WTC11 (cell line): ENCODE measurements at regions not wholly inside any gene's neighbourhood (a gene's known extent, or its start where the extent isn't known, plus 50 kb on each side); places are given as distances from the start of the nearest gene placed in this dataset.

Experiments used
- ARID4B ChIP-seq: sonication (generic); formaldehyde crosslinking; IDR thresholded peaks from 2 replicates; pipeline ENCODE4 v1.8.0; 2023; ENCODE audit warnings: missing genetic modification reagents, mild to moderate bottlenecking, borderline replicate concordance
- ATF2 ChIP-seq: sonication (generic); formaldehyde crosslinking; IDR thresholded peaks from 2 replicates; pipeline ENCODE4 v1.8.1; 2022; ENCODE audit warnings: low read depth, missing genetic modification reagents, borderline replicate concordance
- CREM ChIP-seq: sonication (generic); formaldehyde crosslinking; IDR thresholded peaks from 2 replicates; pipeline ENCODE4 v1.8.1; 2022; ENCODE audit warnings: mild to moderate bottlenecking, missing genetic modification reagents, moderate library complexity
- CTCF ChIP-seq: fragments of 200-600 bp; IDR thresholded peaks from 2 replicates; pipeline ENCODE4 v1.8.0; 2022; ENCODE audit warnings: antibody characterized with exemption
- E2F1 ChIP-seq: sonication (generic); formaldehyde crosslinking; IDR thresholded peaks from 2 replicates; pipeline ENCODE4 v1.8.0; 2022; ENCODE audit warnings: mild to moderate bottlenecking, missing genetic modification reagents
- HMGXB4 ChIP-seq: sonication (generic); formaldehyde crosslinking; IDR thresholded peaks from 2 replicates; pipeline ENCODE4 v1.8.1; 2023; ENCODE audit warnings: mild to moderate bottlenecking, moderate library complexity, missing genetic modification reagents
- JUN ChIP-seq: sonication (generic); formaldehyde crosslinking; IDR thresholded peaks from 2 replicates; pipeline ENCODE4 v1.8.0; 2023; ENCODE audit warnings: mild to moderate bottlenecking, missing genetic modification reagents
- PRDM15 ChIP-seq: sonication (generic); formaldehyde crosslinking; IDR thresholded peaks from 2 replicates; pipeline ENCODE4 v1.8.0; 2022; ENCODE audit warnings: missing genetic modification reagents
- RELA ChIP-seq: sonication (generic); formaldehyde crosslinking; IDR thresholded peaks from 2 replicates; pipeline ENCODE4 v1.8.1; 2022; ENCODE audit warnings: missing genetic modification reagents, mild to moderate bottlenecking, borderline replicate concordance
- SP1 ChIP-seq: sonication (generic); formaldehyde crosslinking; conservative IDR thresholded peaks from 2 replicates; pipeline ENCODE4 v1.8.1; 2022; ENCODE audit warnings: missing genetic modification reagents

- TF ChIP-seq HMGXB4 (CRISPR knock-in tag): no peak
- no peak for TF ChIP-seq SP1 (CRISPR knock-in tag)
- TF ChIP-seq E2F1: no peak
- TF ChIP-seq CTCF: no peak
- TF ChIP-seq ATF2 (CRISPR knock-in tag): no peak
- TF ChIP-seq ARID4B (CRISPR knock-in tag): no peak
- no peak for TF ChIP-seq PRDM15 (CRISPR knock-in tag)
- no peak for TF ChIP-seq RELA (CRISPR knock-in tag)
- no peak for TF ChIP-seq JUN
- TF ChIP-seq CREM (CRISPR knock-in tag): no peak
Measured at GRCh38 chr2:468648-469336, 180.9 kb upstream of the ALKAL2 start.
